CD1c-positive myeloid dendritic cell (primary cell): ENCODE measurements at regions not wholly inside any gene's neighbourhood (a gene's known extent, or its start where the extent isn't known, plus 50 kb on each side); places are given as distances from the start of the nearest gene placed in this dataset.
"Not testable (repeated sequence)": the region's sequence is repeated elsewhere in the genome, so short reads cannot be mapped to it uniquely, and the experiment has no call there.

Experiments used
- DNase-seq: peaks from one replicate; pipeline ENCODE4 v3.0.0-alpha.2; 2016; ENCODE audit errors: extremely low spot score

- no peak for DNase-seq
These were observed 855.2 kb upstream of the ADGRL3 start for GRCh38 chr4:60344908-60345307.

GRCh38 chr4:60345392-60345791 lies 854.7 kb upstream of the ADGRL3 start:
- DNase-seq, result no peak

GRCh38 chr4:60359746-60360367 lies 840.3 kb upstream of the ADGRL3 start:
- no peak for DNase-seq

GRCh38 chr4:60365176-60365575 lies 835.0 kb upstream of the ADGRL3 start:
- DNase-seq, result no peak

- DNase-seq, result no peak
These were observed 833.5 kb upstream of the ADGRL3 start for GRCh38 chr4:60366661-60367060.

- DNase-seq, result no peak
These were observed 831.1 kb upstream of the ADGRL3 start for GRCh38 chr4:60368986-60369385.

- DNase-seq, result no peak
These were observed 822.1 kb upstream of the ADGRL3 start for GRCh38 chr4:60378010-60378409.

GRCh38 chr4:60384516-60384915 lies 815.6 kb upstream of the ADGRL3 start:
- no peak for DNase-seq

- DNase-seq, result no peak
These were observed 810.5 kb upstream of the ADGRL3 start for GRCh38 chr4:60389633-60390032.

- no peak for DNase-seq
These were observed 803.6 kb upstream of the ADGRL3 start for GRCh38 chr4:60396341-60397049.

- no peak for DNase-seq
These were observed 799.5 kb upstream of the ADGRL3 start for GRCh38 chr4:60400593-60400992.

GRCh38 chr4:60404027-60404426 lies 796.1 kb upstream of the ADGRL3 start:
- no peak for DNase-seq

GRCh38 chr4:60422439-60422838 lies 777.7 kb upstream of the ADGRL3 start:
- no peak for DNase-seq

- DNase-seq, result not testable (repeated sequence)
These were observed 776.4 kb upstream of the ADGRL3 start for GRCh38 chr4:60423573-60424184.

- DNase-seq, result no peak
These were observed 767.2 kb upstream of the ADGRL3 start for GRCh38 chr4:60432911-60433310.

- no peak for DNase-seq
These were observed 757.1 kb upstream of the ADGRL3 start for GRCh38 chr4:60443068-60443467.

GRCh38 chr4:60443796-60444195 lies 756.3 kb upstream of the ADGRL3 start:
- no peak for DNase-seq

GRCh38 chr4:60450054-60450453 lies 750.1 kb upstream of the ADGRL3 start:
- DNase-seq, result no peak

- no peak for DNase-seq
These were observed 747.9 kb upstream of the ADGRL3 start for GRCh38 chr4:60452266-60452665.

GRCh38 chr4:60455380-60455779 lies 744.7 kb upstream of the ADGRL3 start:
- DNase-seq, result no peak

- no peak for DNase-seq
These were observed 738.6 kb upstream of the ADGRL3 start for GRCh38 chr4:60461551-60461950.

GRCh38 chr4:60463857-60464502 lies 736.1 kb upstream of the ADGRL3 start:
- DNase-seq, result no peak

- DNase-seq, result no peak
These were observed 717.2 kb upstream of the ADGRL3 start for GRCh38 chr4:60482921-60483351.
